Cardiac muscle cell (in vitro differentiated cells and primary cell): ENCODE measurements at regions not wholly inside any gene's neighbourhood (a gene's known extent, or its start where the extent isn't known, plus 50 kb on each side); places are given as distances from the start of the nearest gene placed in this dataset.

Experiments
- DNase-seq, 2 donors: peaks; one replicate each; pipeline versions ENCODE4 v3.0.0 to v3.0.0-alpha.2; 2010 to 2017; ENCODE audit warnings: low read depth in 1 of 2, low spot score in 1 of 2
- H3K27ac ChIP-seq: fragments of 200-600 bp; sonication (generic); 2 replicates; pipeline ENCODE4 v1.5.1; 2016
- H3K27me3 ChIP-seq: fragments of 200-600 bp; sonication (generic); 2 replicates; pipeline ENCODE4 v1.6.0; 2016; ENCODE audit warnings: control low read depth
- H3K36me3 ChIP-seq: fragments of 200-600 bp; sonication (generic); 2 replicates; pipeline ENCODE4 v1.5.1; 2016; ENCODE audit warnings: control low read depth
- H3K4me1 ChIP-seq: fragments of 200-600 bp; sonication (generic); 2 replicates; pipeline ENCODE4 v1.8.1; 2017; ENCODE audit warnings: low read depth, mild to moderate bottlenecking, mixed run types
- H3K4me3 ChIP-seq: fragments of 200-600 bp; sonication (generic); 2 replicates; pipeline ENCODE4 v1.5.1; 2016; ENCODE audit warnings: mild to moderate bottlenecking
- H3K9me3 ChIP-seq: fragments of 200-600 bp; sonication (generic); 2 replicates; pipeline ENCODE4 v1.5.1; 2017; ENCODE audit warnings: low read depth, mild to moderate bottlenecking, control low read depth
- TF ChIP-seq, protein P1 (sequence below): IDR thresholded peaks from 2 replicates; pipeline ENCODE4 v1.5.1; 2012; ENCODE audit warnings: low read depth, mild to moderate bottlenecking, low read length

DNA sequence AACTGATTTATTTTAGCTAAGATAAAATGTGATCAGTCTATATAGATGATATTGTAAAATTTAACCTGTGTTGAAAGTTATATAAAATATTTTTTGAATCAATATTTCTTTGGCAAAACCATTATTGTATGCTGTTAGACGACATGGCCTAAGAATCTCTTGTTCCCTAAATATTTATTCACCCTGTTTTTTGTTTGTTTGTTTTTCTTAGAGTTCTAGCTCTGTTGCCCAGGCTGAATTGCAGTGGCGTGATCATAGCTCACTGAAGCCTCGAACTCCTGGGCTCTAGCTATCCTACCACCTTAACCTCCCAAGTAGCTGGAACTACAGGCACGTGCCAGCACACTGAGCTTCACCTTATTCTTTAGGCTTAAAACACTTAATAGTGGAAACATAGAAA lies 410.7 kb downstream of the ARL4A start:
- Histone ChIP-seq H3K4me1 (no peaks in the 10 kb centered on the region), H3K9me3 (no peaks in the 10 kb centered on the region), H3K27ac (no peak overlapping the region), H3K4me3 (no peak overlapping the region), H3K36me3 (no peaks in the 10 kb centered on the region), H3K27me3 (no peaks in the 10 kb centered on the region)
- TF ChIP-seq, protein P1, sequence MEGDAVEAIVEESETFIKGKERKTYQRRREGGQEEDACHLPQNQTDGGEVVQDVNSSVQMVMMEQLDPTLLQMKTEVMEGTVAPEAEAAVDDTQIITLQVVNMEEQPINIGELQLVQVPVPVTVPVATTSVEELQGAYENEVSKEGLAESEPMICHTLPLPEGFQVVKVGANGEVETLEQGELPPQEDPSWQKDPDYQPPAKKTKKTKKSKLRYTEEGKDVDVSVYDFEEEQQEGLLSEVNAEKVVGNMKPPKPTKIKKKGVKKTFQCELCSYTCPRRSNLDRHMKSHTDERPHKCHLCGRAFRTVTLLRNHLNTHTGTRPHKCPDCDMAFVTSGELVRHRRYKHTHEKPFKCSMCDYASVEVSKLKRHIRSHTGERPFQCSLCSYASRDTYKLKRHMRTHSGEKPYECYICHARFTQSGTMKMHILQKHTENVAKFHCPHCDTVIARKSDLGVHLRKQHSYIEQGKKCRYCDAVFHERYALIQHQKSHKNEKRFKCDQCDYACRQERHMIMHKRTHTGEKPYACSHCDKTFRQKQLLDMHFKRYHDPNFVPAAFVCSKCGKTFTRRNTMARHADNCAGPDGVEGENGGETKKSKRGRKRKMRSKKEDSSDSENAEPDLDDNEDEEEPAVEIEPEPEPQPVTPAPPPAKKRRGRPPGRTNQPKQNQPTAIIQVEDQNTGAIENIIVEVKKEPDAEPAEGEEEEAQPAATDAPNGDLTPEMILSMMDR, result no peak
- no peak for DNase-seq

DNA sequence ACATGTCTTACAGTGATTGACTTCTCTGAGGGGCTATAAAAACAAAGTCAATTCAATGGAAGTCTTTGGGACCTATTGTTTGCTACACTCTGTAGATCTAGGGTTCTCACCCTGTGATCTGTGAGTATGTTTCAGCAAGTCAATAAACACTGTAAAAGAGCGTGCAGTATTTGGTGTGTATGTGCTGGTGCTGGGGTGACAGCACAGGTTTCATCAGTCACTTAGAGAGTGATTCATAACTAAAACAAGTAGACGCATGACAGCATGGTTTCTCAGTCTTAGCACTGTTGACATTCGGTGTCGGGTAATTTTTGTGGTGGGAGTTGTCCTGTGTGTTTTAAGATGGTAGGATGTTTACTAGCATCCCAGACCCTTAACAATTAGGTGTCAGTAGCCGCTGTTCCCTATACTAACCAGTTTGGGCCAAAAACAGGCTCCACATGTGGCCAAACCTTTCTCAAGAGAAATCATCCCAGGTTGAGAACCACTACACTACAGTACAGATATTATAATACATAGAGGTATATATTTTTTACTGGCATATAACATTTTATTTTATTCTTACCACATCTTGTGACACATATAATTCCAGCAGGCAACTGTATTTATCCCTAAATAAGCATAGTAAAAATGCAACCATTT lies 411.8 kb downstream of the ARL4A start:
- H3K27ac ChIP-seq, result no peak overlapping the region
- H3K36me3 ChIP-seq, result no peaks in the 10 kb centered on the region
- H3K27me3 ChIP-seq, result no peaks in the 10 kb centered on the region
- H3K4me3 ChIP-seq, result no peak overlapping the region
- no peak for DNase-seq
- H3K9me3 ChIP-seq, result no peaks in the 10 kb centered on the region
- no peaks in the 10 kb centered on the region for H3K4me1 ChIP-seq
- TF ChIP-seq, protein P1, result no peak

DNA sequence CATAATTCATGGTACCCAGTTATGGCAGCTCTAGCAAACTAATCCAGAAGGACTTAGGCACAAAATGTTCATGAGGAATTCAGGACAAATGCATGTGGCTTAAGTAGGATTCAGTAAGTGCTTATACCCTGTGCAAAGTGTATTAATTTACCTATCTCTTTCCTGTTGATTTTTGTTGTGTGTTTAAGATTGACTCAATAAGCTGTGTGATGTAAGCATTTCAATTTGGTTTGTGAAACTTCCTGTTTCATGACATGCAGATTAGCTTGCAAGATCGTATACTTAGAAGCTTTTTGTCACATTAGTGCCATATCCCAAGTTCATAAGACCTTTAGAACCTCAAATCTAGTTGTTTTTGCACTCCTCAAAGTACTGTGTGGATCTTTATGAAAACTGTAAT lies 416.7 kb downstream of the ARL4A start:
- Histone ChIP-seq H3K4me1 (no peaks in the 10 kb centered on the region), H3K36me3 (no peaks in the 10 kb centered on the region), H3K27me3 (no peaks in the 10 kb centered on the region), H3K9me3 (no peaks in the 10 kb centered on the region), H3K27ac (no peak overlapping the region), H3K4me3 (no peak overlapping the region)
- TF ChIP-seq, protein P1, result no peak
- no peak for DNase-seq

GRCh38 chr7:13105209-13105608 lies 417.8 kb downstream of the ARL4A start:
- no peak overlapping the region for H3K4me3 ChIP-seq
- no peak overlapping the region for H3K27ac ChIP-seq
- H3K27me3 ChIP-seq, result no peaks in the 10 kb centered on the region
- TF ChIP-seq, protein P1, result no peak
- no peaks in the 10 kb centered on the region for H3K4me1 ChIP-seq
- DNase-seq, result no peak
- H3K36me3 ChIP-seq, result no peaks in the 10 kb centered on the region
- H3K9me3 ChIP-seq, result no peaks in the 10 kb centered on the region

DNA sequence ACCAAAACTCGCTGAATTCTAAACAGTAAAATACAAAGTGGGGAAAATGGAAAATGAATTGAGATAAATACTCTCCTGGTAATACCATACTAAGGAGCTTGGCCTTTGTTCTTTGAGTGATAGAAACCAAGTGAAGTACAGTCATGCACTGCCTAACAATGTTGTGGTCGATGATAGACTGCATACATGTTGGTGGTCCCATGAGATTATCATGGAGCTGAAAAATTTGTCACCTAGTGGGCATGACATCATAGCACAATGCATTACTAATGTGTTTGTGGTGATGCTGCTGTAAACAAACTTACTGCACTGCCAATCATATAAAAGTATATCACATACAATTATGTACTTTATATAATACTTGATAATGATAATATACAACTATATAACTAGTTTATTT lies 419.1 kb downstream of the ARL4A start:
- Histone ChIP-seq H3K36me3 (no peaks in the 10 kb centered on the region), H3K9me3 (no peaks in the 10 kb centered on the region), H3K27me3 (no peaks in the 10 kb centered on the region), H3K27ac (no peak overlapping the region), H3K4me1 (no peaks in the 10 kb centered on the region), H3K4me3 (no peak overlapping the region)
- no peak for DNase-seq
- TF ChIP-seq, protein P1, result no peak
